GM18511 (cell line): ENCODE measurements at regions not wholly inside any gene's neighbourhood (a gene's known extent, or its start where the extent isn't known, plus 50 kb on each side); places are given as distances from the start of the nearest gene placed in this dataset.
A peak's percentile ranks its signal among the peaks of the same experiment; 100 is the strongest.

Experiments used
- ATAC-seq: cut with Tn5 transposase; IDR thresholded peaks from one replicate; pipeline ENCODE4 v1.9.1; 2021; ENCODE audit warnings: mild to moderate bottlenecking, moderate library complexity; ENCODE audit not compliant: unreplicated experiment

GRCh38 chr2:191604154-191604553 is 73.8 kb upstream of the NABP1 start:
- no peak for ATAC-seq

DNA sequence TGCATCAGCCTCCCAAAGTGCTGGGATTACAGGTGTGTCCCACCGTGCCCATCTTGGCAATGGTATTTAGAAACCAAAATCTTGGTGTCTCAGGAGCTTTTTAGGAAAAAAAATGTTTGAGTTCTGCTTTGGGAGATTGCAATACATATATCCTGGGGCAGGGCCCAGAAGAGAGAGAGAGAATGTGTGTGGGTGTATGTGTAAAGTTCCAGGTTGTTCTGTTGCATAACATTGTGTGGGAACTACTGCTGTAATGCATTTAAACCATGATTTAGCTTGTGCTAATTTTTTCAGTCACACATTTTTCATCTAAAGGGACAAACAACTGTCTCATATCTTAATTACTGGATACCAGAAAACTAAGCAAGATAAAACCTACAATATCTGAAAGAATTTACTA is 70.8 kb upstream of the NABP1 start:
- ATAC-seq, result no peak

- ATAC-seq, result no peak
Measured at GRCh38 chr2:191610756-191611155, 67.2 kb upstream of the NABP1 start.

GRCh38 chr2:191611614-191612013 is 66.3 kb upstream of the NABP1 start:
- ATAC-seq, result peak; percentile 99

GRCh38 chr2:191612496-191612895 is 65.4 kb upstream of the NABP1 start:
- no peak for ATAC-seq

DNA sequence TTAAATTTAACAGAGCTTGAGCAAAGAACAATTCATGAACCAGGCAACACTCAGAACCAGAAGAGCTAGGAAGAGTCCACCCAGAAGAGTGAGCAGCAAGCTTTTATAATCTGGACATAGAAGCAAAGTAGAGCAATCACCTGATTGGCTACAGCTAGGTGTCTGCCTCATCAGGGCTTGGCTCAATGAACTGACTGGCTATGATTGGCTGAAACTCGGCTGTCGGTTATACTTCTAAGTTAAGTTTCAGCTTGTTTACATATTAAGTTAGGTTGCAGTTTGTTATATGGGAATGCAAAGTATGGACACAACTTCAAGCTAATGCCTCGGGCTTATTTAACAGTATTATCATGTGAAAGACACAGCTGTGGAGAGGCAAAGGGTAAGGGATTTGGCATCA is 63.2 kb upstream of the NABP1 start:
- no peak for ATAC-seq

DNA sequence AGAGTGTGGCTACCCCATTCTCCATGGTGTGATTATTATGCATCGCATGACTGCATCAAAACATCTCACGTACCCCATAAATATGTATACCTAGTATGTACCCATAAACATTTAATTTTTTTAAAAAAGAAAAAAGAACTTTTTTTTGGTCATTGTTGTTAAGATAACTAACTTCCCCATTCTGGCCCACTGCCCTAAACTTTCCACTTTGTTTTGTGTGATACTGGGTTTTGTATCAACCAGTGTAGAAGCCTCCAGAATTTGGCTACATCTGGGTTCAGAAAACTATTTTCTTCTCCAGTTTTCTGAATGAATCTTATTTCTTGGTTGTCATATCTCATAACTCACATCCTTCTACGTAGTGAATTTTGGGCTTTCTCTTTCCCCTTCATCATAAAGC is 62.3 kb upstream of the NABP1 start:
- ATAC-seq, result no peak

- peak; percentile 96 for ATAC-seq
Measured at GRCh38 chr2:191617575-191617974, 60.4 kb upstream of the NABP1 start.

DNA sequence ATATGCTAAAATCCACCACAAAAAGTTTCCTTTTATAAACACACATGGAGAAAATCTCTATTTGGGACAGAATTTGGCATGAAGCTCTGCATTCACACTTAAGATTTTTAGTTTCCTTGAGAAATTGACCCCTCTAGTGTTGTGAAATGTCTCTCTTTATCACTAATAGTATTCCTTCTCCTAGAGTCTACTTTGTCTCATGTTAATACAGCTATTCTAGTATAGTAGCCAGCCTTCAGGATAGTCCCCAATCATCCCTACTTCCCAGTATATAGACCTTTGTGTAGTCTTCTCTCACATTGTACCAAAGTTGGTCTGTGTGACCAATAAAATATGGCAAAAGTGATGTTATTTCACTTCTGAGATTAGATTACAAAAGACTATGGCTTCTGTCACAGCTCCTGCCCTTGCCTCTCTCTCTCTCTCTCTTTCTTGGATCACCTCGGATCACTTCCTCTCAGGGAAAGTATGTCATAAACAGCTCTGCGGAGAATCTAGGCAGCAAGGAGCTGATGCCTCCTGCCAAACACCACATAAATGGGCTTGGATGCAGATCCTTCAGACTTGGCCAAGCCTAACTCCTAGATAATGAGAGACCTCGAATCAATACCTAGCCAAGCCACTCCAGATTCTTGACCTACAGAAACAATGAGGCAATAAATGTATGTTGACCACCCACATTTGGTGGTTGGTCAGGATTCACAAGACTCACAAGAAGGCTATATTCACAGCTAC is 59.7 kb upstream of the NABP1 start:
- ATAC-seq, result peak; percentile 21

DNA sequence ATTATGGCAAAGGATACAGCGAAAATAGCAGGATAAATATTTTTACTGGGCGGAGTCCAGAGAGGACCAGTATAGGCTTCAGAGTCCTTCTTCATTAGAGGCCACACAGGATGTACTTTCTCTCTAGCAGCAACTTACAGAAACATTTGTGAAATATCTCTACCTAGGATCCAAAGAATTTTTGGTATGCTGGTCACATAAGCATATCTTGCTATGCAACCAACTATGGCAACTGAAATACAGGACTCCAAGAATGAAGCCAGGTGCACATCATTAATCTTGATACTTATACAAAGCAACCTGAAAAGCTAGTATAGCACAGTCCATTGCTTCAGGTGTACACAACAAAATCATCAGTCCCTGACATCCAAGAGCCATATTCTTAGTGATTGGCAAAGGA is 59.1 kb upstream of the NABP1 start:
- no peak for ATAC-seq

DNA sequence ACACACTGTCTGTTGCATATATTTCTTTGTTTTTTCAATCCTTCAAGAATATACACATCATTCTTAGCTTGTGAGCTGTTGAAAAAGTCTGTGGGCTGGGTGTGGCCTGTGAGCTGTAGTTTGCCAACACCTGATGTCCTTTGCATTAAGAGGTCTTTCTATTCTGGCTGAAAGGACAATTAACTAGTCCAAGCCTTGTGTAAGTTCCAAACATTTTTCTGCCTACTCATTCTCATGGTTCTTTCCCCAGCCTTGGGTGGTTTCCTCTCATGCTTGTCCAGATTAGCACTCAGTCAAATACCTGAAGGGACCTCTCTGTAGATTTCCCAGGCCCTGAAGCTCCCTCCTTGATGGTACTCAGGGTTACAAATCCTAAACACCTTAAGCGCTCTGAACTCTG is 57.8 kb upstream of the NABP1 start:
- no peak for ATAC-seq

DNA sequence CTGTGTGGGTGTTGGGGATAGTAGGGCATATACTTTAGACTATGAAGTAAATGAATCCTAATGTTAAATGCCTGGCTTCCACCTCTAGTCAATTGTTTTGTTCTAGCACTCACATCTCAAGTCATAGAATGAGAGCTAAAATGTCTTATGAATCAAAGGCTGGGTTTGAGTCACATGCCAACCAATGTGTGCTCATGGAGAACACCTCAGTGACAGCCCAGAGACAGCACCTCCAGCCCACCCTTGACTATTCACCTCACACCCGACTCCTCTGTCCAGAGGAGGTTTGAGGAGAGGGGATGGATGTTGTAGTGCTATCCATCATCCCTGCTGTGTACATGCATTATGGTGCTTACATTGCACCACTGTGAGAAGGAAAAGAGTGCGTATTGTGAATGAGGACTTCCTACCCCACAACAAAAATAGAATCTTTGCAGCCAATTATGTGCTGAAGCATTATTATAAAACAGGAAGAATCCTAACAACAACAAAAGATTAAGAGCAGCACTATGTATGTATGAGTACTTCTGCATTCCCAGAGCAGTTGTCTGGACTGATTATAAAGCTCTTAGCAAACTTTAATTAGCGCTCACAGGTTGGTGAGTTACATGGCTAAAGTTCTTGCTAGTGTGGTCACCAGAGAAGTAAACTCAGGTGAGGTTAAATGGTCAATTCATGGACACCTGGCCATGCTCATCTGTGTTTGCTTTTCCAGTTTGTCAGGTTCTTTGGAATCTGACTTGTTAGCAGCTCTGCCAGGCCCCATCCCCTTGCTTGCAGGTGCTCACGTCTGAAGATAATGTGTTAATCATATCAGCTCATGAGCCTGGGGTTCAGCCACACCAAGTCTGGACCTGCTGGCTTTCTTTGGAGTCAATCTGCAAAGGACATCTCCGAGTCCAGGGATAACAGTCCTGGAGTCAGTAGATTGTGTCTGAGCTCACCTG is 55.3 kb upstream of the NABP1 start:
- ATAC-seq, result no peak

DNA sequence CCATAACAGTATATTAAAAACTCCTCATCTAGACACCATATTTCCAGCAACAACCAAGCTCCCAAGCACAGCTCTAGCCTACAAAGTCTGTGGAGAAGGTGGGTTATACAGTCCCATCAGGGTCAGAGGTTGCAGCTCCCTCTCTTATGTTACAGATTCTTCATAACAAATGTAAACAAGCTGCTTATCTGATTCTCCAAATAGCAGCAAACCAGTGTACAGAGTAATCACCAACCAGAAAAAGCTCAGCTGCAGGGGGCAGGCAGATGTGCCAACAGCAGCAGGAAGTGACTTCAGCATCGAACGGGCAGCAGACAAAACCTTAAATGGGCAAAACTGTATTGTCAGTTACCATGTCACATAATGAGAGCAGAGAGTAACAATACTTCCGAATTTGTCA is 52.9 kb upstream of the NABP1 start:
- ATAC-seq, result no peak

GRCh38 chr2:191625446-191625845 is 52.5 kb upstream of the NABP1 start:
- ATAC-seq, result no peak

DNA sequence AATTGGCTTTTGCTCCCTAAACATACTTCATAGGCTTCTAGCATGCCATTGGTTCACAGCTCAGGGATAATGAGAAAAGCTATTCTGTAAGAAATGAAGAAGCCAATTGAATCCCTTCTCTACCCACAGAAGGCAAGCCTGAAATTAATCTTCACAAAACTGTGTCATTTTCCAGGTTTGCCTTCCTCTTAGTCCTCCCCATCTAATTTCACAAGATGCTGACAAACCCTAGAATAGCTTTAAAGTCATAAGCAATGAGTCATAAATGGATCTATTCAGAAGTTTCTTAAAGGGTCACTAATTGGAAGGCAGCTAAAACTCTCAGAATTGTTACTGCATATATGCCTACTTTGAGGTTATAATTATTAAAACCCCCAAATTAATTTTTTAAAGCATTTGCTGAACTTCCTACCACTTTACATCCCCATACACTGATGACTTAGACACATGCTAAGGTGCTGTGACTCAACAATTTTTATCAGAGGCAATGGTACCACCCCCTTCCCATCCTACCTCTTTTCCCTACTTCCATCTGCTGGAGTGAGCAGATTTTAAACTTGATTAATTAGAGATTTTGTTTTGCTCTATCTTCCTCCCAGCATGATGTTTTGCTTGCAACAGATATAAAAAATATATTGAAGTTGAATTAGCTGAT is 51.3 kb upstream of the NABP1 start:
- ATAC-seq, result no peak

DNA sequence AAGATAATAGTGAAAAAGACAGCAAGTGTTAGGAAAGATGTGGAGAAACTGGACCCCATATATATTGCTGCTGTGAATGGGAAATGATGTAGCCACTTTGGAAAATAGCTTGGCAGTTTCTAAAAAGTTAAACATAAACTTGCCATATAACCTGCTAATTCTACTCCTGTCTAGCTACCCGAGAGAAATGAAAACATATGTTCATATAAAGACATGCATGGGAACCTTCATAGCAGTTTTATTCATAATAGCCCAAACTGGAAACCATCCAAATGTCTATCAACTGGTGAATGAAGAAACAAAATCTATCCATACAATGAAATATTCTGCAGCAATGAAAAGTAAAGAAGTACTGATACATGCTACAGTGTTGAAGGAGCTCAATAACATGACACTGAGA is 50.4 kb upstream of the NABP1 start:
- ATAC-seq, result no peak
